Astrocyte of the cerebellum (primary cell): ENCODE measurements at regions not wholly inside any gene's neighbourhood (a gene's known extent, or its start where the extent isn't known, plus 50 kb on each side); places are given as distances from the start of the nearest gene placed in this dataset.

Experiments used
- DNase-seq: peaks from one replicate; pipeline ENCODE4 v3.0.0-alpha.2; 2011; ENCODE audit warnings: low read depth
- H3K4me3 ChIP-seq: 2 replicates; pipeline ENCODE4 v1.5.1; 2011; ENCODE audit warnings: mild to moderate bottlenecking, low read depth, low read length, moderate library complexity
- CTCF ChIP-seq: IDR thresholded peaks from 2 replicates; pipeline ENCODE4 v1.5.1; 2012; ENCODE audit warnings: low read length, low read depth, moderate library complexity, mild to moderate bottlenecking; ENCODE audit errors: missing control alignments
- in situ Hi-C: cut with HindIII; loops from 2 replicates; pipeline ENCODE4 v1.10.0; 2017; ENCODE audit warnings: low sequenced_read_pairs

GRCh38 chr12:88400302-88400701 is 180.0 kb downstream of the KITLG start:
- in situ Hi-C loops, result no loop called here
- no peak for DNase-seq
- TF ChIP-seq CTCF, result no peak
- H3K4me3 ChIP-seq, result no peak overlapping the region

GRCh38 chr12:88401155-88401554 is 179.1 kb downstream of the KITLG start:
- DNase-seq, result peak; percentile 27
- TF ChIP-seq CTCF, result no peak
- in situ Hi-C loops, result no loop called here
- no peak overlapping the region for H3K4me3 ChIP-seq

- in situ Hi-C loops, result no loop called here
- DNase-seq, result no peak
These were observed 173.4 kb downstream of the KITLG start for GRCh38 chr12:88406905-88407304.

GRCh38 chr12:88408823-88409222 is 171.4 kb downstream of the KITLG start:
- DNase-seq, result no peak
- in situ Hi-C loops, result no loop called here
- no peak for TF ChIP-seq CTCF
- H3K4me3 ChIP-seq, result no peak overlapping the region

More at GRCh38 chr12:88406905-88407304, 173.4 kb downstream of the KITLG start:
- TF ChIP-seq CTCF, result no peak
- no peak overlapping the region for H3K4me3 ChIP-seq

- H3K4me3 ChIP-seq, result no peak overlapping the region
- in situ Hi-C loops, result no loop called here
- TF ChIP-seq CTCF, result no peak
- no peak for DNase-seq
These were observed 171.0 kb downstream of the KITLG start for GRCh38 chr12:88409257-88409656.

GRCh38 chr12:88411689-88412088 is 168.6 kb downstream of the KITLG start:
- in situ Hi-C loops, result no loop called here
- DNase-seq, result no peak
- no peak for TF ChIP-seq CTCF
- H3K4me3 ChIP-seq, result no peak overlapping the region

GRCh38 chr12:88413646-88414045 is 166.6 kb downstream of the KITLG start:
- no peak overlapping the region for H3K4me3 ChIP-seq
- in situ Hi-C loops, result no loop called here
- TF ChIP-seq CTCF, result no peak
- no peak for DNase-seq
